ENCODE measurements at regions not wholly inside any gene's neighbourhood (a gene's known extent, or its start where the extent isn't known, plus 50 kb on each side); places are given as distances from the start of the nearest gene placed in this dataset.

GRCh38 chr3:56983427-56983826 lies 77.0 kb upstream of the SPATA12 start:
- no peaks in the 10 kb centered on the region for H3K4me1 ChIP-seq (ENCODE audit: control insufficient read depth, insufficient read depth, low read length, poor library complexity, severe bottlenecking)
- ATAC-seq (ENCODE audit: low read depth in 2 of 2), result no peak
- DNase-seq, result no peak
- H3K4me3 ChIP-seq (ENCODE audit: low read depth, low read length), result no peak overlapping the region
- H3K4me3 Mint-ChIP-seq, result no peak overlapping the region
- no peaks in the 10 kb centered on the region for H3K27me3 Mint-ChIP-seq
- H3K27me3 ChIP-seq (ENCODE audit: control insufficient read depth, insufficient read depth, low read length), result no peaks in the 10 kb centered on the region
- no peak overlapping the region for H3K27ac ChIP-seq (ENCODE audit: insufficient read depth, low read length, poor library complexity, severe bottlenecking)
- peak overlapping the region in 1 of 3 donors; percentile 36 for H3K27ac Mint-ChIP-seq
- no peaks in the 10 kb centered on the region for H3K36me3 ChIP-seq (ENCODE audit: control insufficient read depth, insufficient read depth, low read length)
- peaks cover 0 to 11% (median 0%) of the 10 kb centered on the region in 4 donors for H3K4me1 Mint-ChIP-seq
- no peaks in the 10 kb centered on the region for H3K9me3 Mint-ChIP-seq
- H3K36me3 Mint-ChIP-seq, result no peaks in the 10 kb centered on the region
- H3K9me3 ChIP-seq (ENCODE audit: control insufficient read depth in 2 of 2, low read length in 2 of 2), result no peaks in the 10 kb centered on the region

- H3K36me3 Mint-ChIP-seq, result no peaks in the 10 kb centered on the region
- no peaks in the 10 kb centered on the region for H3K9me3 Mint-ChIP-seq
- H3K27ac Mint-ChIP-seq, result no peak overlapping the region
- no peak overlapping the region for H3K27ac ChIP-seq (ENCODE audit: insufficient read depth, low read length, poor library complexity, severe bottlenecking)
- peaks cover 0 to 3% (median 0%) of the 10 kb centered on the region in 4 donors for H3K4me1 Mint-ChIP-seq
- no peak overlapping the region for H3K4me3 ChIP-seq (ENCODE audit: low read depth, low read length)
- no peaks in the 10 kb centered on the region for H3K27me3 Mint-ChIP-seq
- H3K9me3 ChIP-seq (ENCODE audit: control insufficient read depth in 2 of 2, low read length in 2 of 2), result no peaks in the 10 kb centered on the region
- no peak overlapping the region for H3K4me3 Mint-ChIP-seq
- H3K4me1 ChIP-seq (ENCODE audit: control insufficient read depth, insufficient read depth, low read length, poor library complexity, severe bottlenecking), result no peaks in the 10 kb centered on the region
- no peak for DNase-seq
- no peaks in the 10 kb centered on the region for H3K27me3 ChIP-seq (ENCODE audit: control insufficient read depth, insufficient read depth, low read length)
- H3K36me3 ChIP-seq (ENCODE audit: control insufficient read depth, insufficient read depth, low read length), result no peaks in the 10 kb centered on the region
- ATAC-seq (ENCODE audit: low read depth in 2 of 2), result no peak
These were observed 78.8 kb upstream of the SPATA12 start for GRCh38 chr3:56981445-56982230.

GRCh38 chr3:56980798-56981390 lies 79.6 kb upstream of the SPATA12 start:
- Histone ChIP-seq H3K9me3 (ENCODE audit: control insufficient read depth in 2 of 2, low read length in 2 of 2) (no peaks in the 10 kb centered on the region), H3K36me3 (ENCODE audit: control insufficient read depth, insufficient read depth, low read length) (no peaks in the 10 kb centered on the region), H3K27me3 (ENCODE audit: control insufficient read depth, insufficient read depth, low read length) (no peaks in the 10 kb centered on the region), H3K4me1 (ENCODE audit: control insufficient read depth, insufficient read depth, low read length, poor library complexity, severe bottlenecking) (no peaks in the 10 kb centered on the region), H3K27ac (ENCODE audit: insufficient read depth, low read length, poor library complexity, severe bottlenecking) (no peak overlapping the region), H3K4me3 (ENCODE audit: low read depth, low read length) (no peak overlapping the region)
- DNase-seq, result peak in 1 of 3 donors; percentile 33
- H3K27ac Mint-ChIP-seq, result no peak overlapping the region
- peaks cover 0 to 1% (median 0%) of the 10 kb centered on the region in 4 donors for H3K4me1 Mint-ChIP-seq
- H3K4me3 Mint-ChIP-seq, result no peak overlapping the region
- no peaks in the 10 kb centered on the region for H3K9me3 Mint-ChIP-seq
- H3K27me3 Mint-ChIP-seq, result no peaks in the 10 kb centered on the region
- ATAC-seq (ENCODE audit: low read depth in 2 of 2), result peak; percentile 65 to 66
- H3K36me3 Mint-ChIP-seq, result no peaks in the 10 kb centered on the region

- Mint-ChIP-seq H3K4me1 (no peaks in the 10 kb centered on the region), H3K9me3 (no peaks in the 10 kb centered on the region), H3K4me3 (no peak overlapping the region), H3K27me3 (no peaks in the 10 kb centered on the region), H3K27ac (no peak overlapping the region), H3K36me3 (no peaks in the 10 kb centered on the region)
- ATAC-seq (ENCODE audit: low read depth in 2 of 2) (no peak), DNase-seq (no peak)
- Histone ChIP-seq H3K36me3 (ENCODE audit: control insufficient read depth, insufficient read depth, low read length) (no peaks in the 10 kb centered on the region), H3K4me1 (ENCODE audit: control insufficient read depth, insufficient read depth, low read length, poor library complexity, severe bottlenecking) (no peaks in the 10 kb centered on the region), H3K4me3 (ENCODE audit: low read depth, low read length) (no peak overlapping the region), H3K9me3 (ENCODE audit: control insufficient read depth in 2 of 2, low read length in 2 of 2) (no peaks in the 10 kb centered on the region), H3K27ac (ENCODE audit: insufficient read depth, low read length, poor library complexity, severe bottlenecking) (no peak overlapping the region), H3K27me3 (ENCODE audit: control insufficient read depth, insufficient read depth, low read length) (no peaks in the 10 kb centered on the region)
These were observed 80.2 kb upstream of the SPATA12 start for GRCh38 chr3:56980243-56980642.

- peak overlapping the region in 1 of 3 donors; percentile 38 for H3K27ac Mint-ChIP-seq
- H3K27me3 Mint-ChIP-seq, result peaks cover 2% of the 10 kb centered on the region
- ATAC-seq (ENCODE audit: low read depth in 2 of 2) (no peak), DNase-seq (no peak)
- no peaks in the 10 kb centered on the region for H3K9me3 Mint-ChIP-seq
- Histone ChIP-seq H3K27ac (ENCODE audit: insufficient read depth, low read length, poor library complexity, severe bottlenecking) (no peak overlapping the region), H3K9me3 (ENCODE audit: control insufficient read depth in 2 of 2, low read length in 2 of 2) (no peaks in the 10 kb centered on the region), H3K36me3 (ENCODE audit: control insufficient read depth, insufficient read depth, low read length) (no peaks in the 10 kb centered on the region), H3K4me1 (ENCODE audit: control insufficient read depth, insufficient read depth, low read length, poor library complexity, severe bottlenecking) (no peaks in the 10 kb centered on the region), H3K4me3 (ENCODE audit: low read depth, low read length) (no peak overlapping the region), H3K27me3 (ENCODE audit: control insufficient read depth, insufficient read depth, low read length) (no peaks in the 10 kb centered on the region)
- H3K4me3 Mint-ChIP-seq, result no peak overlapping the region
- H3K4me1 Mint-ChIP-seq, result no peaks in the 10 kb centered on the region
- no peaks in the 10 kb centered on the region for H3K36me3 Mint-ChIP-seq
These were observed 80.7 kb upstream of the SPATA12 start for GRCh38 chr3:56979791-56980190.

- Mint-ChIP-seq H3K36me3 (no peaks in the 10 kb centered on the region), H3K4me3 (no peak overlapping the region), H3K27ac (no peak overlapping the region), H3K27me3 (peaks cover 7% of the 10 kb centered on the region), H3K9me3 (no peaks in the 10 kb centered on the region), H3K4me1 (no peaks in the 10 kb centered on the region)
- no peak overlapping the region for H3K4me3 ChIP-seq (ENCODE audit: low read depth, low read length)
- H3K27me3 ChIP-seq (ENCODE audit: control insufficient read depth, insufficient read depth, low read length), result no peaks in the 10 kb centered on the region
- no peaks in the 10 kb centered on the region for H3K9me3 ChIP-seq (ENCODE audit: control insufficient read depth in 2 of 2, low read length in 2 of 2)
- DNase-seq, result no peak
- no peak for ATAC-seq (ENCODE audit: low read depth in 2 of 2)
- H3K27ac ChIP-seq (ENCODE audit: insufficient read depth, low read length, poor library complexity, severe bottlenecking), result no peak overlapping the region
- no peaks in the 10 kb centered on the region for H3K4me1 ChIP-seq (ENCODE audit: control insufficient read depth, insufficient read depth, low read length, poor library complexity, severe bottlenecking)
- H3K36me3 ChIP-seq (ENCODE audit: control insufficient read depth, insufficient read depth, low read length), result no peaks in the 10 kb centered on the region
These were observed 82.9 kb upstream of the SPATA12 start for GRCh38 chr3:56977561-56977889.

- DNase-seq (no peak), ATAC-seq (ENCODE audit: low read depth in 2 of 2) (no peak)
- no peaks in the 10 kb centered on the region for H3K36me3 ChIP-seq (ENCODE audit: control insufficient read depth, insufficient read depth, low read length)
- H3K9me3 Mint-ChIP-seq, result no peaks in the 10 kb centered on the region
- no peaks in the 10 kb centered on the region for H3K4me1 Mint-ChIP-seq
- H3K27me3 ChIP-seq (ENCODE audit: control insufficient read depth, insufficient read depth, low read length), result no peaks in the 10 kb centered on the region
- H3K27ac ChIP-seq (ENCODE audit: insufficient read depth, low read length, poor library complexity, severe bottlenecking), result no peak overlapping the region
- H3K4me1 ChIP-seq (ENCODE audit: control insufficient read depth, insufficient read depth, low read length, poor library complexity, severe bottlenecking), result no peaks in the 10 kb centered on the region
- H3K4me3 ChIP-seq (ENCODE audit: low read depth, low read length), result no peak overlapping the region
- H3K36me3 Mint-ChIP-seq, result no peaks in the 10 kb centered on the region
- no peak overlapping the region for H3K4me3 Mint-ChIP-seq
- no peaks in the 10 kb centered on the region for H3K9me3 ChIP-seq (ENCODE audit: control insufficient read depth in 2 of 2, low read length in 2 of 2)
- H3K27me3 Mint-ChIP-seq, result peaks cover 7% of the 10 kb centered on the region
- peak overlapping the region in 1 of 3 donors; percentile 53 for H3K27ac Mint-ChIP-seq
These were observed 83.6 kb upstream of the SPATA12 start for GRCh38 chr3:56976651-56977560.

Measured in CD4-positive, CD25-positive, alpha-beta regulatory T cell (primary cell).